H1 (cell line): ENCODE measurements at regions not wholly inside any gene's neighbourhood (a gene's known extent, or its start where the extent isn't known, plus 50 kb on each side); places are given as distances from the start of the nearest gene placed in this dataset.

Source experiments
- PHF8 ChIP-seq: fragments of 200-600 bp; sonication (generic); conservative IDR thresholded peaks from 2 replicates; pipeline ENCODE4 v1.7.1; 2012; ENCODE audit warnings: low read depth, mild to moderate bottlenecking, inconsistent platforms, low read length, moderate library complexity

DNA sequence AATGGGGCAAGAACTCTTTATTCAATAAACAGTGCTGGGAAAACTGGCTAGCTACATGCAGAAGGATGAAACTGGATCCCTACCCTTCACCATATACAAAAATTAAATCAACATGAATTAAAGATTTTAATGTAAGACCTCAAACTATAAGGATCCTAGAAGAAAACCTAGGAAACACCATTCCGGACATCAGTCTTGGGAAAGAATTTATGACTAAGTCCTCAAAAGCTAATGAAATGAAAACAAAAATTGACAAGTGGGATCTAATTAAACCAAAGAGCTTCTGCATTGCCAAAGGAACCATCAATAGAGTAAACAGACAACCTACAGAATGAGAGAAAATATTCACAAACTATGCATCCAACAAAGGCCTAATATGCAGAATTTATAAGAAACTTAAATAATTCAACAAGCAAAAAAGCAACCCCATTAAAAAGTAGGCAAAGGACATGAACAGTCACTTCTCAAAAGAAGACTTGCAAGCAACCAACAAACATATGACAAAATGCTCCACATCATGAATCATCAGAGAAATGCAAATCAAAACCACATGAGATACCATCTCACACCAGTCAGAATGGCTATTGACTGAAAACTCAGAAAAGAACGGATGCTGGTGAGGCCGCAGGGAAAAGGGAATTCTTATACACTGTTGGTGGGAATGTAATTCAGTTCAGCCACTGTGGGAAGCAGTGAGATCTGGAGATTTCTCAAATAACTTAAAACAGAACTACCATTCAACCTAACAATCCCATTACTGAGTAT is 104.3 kb upstream of the MAP3K1 start (continued):
- no peak for TF ChIP-seq PHF8
